ENCODE measurements at regions not wholly inside any gene's neighbourhood (a gene's known extent, or its start where the extent isn't known, plus 50 kb on each side); places are given as distances from the start of the nearest gene placed in this dataset.

GRCh38 chr7:132709971-132710567, 133.8 kb upstream of the PLXNA4 start:
- DNase-seq: peak; percentile 45
- no peak overlapping the region for H2BK120ac ChIP-seq (ENCODE audit: low read depth, low read length)
- H2AK5ac ChIP-seq (ENCODE audit: low read length): no peak overlapping the region
- WGBS (ENCODE audit: extremely low coverage, insufficient coverage, low lambda C conversion rate): no CpG with 5 or more reads among the region's 7 CpGs
- H3K36me3 ChIP-seq (ENCODE audit: control insufficient read depth, insufficient read depth, low read length): no peaks in the 10 kb centered on the region
- no peak overlapping the region for H3K23ac ChIP-seq (ENCODE audit: low read length)
- H3K4ac ChIP-seq (ENCODE audit: low read depth, low read length): no peak overlapping the region
- no peak overlapping the region for H3K4me2 ChIP-seq (ENCODE audit: low read length)
- H3K18ac ChIP-seq (ENCODE audit: low read length): no peak overlapping the region
- H2BK5ac ChIP-seq (ENCODE audit: low read length): no peak overlapping the region
- no peak overlapping the region for H3K4me3 ChIP-seq (ENCODE audit: low read length)
- H2BK15ac ChIP-seq (replicated peaks; ENCODE audit: low read depth): no peak overlapping the region
- no peak overlapping the region for H4K8ac ChIP-seq (ENCODE audit: low read depth, low read length)
- H3K79me1 ChIP-seq (ENCODE audit: low read length): no peaks in the 10 kb centered on the region
- H3K79me2 ChIP-seq (ENCODE audit: control insufficient read depth, insufficient read depth, low read length): no peaks in the 10 kb centered on the region
- no peak overlapping the region for H4K5ac ChIP-seq (ENCODE audit: low read length)
- H3K27me3 ChIP-seq (ENCODE audit: insufficient read depth, low read length, poor library complexity): no peaks in the 10 kb centered on the region
- no peak overlapping the region for H3K9ac ChIP-seq (ENCODE audit: low read length)
- H3K56ac ChIP-seq (ENCODE audit: low read length): no peak overlapping the region
- no peaks in the 10 kb centered on the region for H3K4me1 ChIP-seq (ENCODE audit: control insufficient read depth, low read depth, low read length)
- H3K27ac ChIP-seq (ENCODE audit: low read depth, low read length): no peak overlapping the region

GRCh38 chr7:132708470-132708869, 132.2 kb upstream of the PLXNA4 start:
- Histone ChIP-seq H4K8ac (ENCODE audit: low read depth, low read length) (no peak overlapping the region), H3K79me1 (ENCODE audit: low read length) (no peaks in the 10 kb centered on the region), H3K9ac (ENCODE audit: low read length) (no peak overlapping the region), H3K36me3 (ENCODE audit: control insufficient read depth, insufficient read depth, low read length) (no peaks in the 10 kb centered on the region), H4K5ac (ENCODE audit: low read length) (no peak overlapping the region), H3K27ac (ENCODE audit: low read depth, low read length) (no peak overlapping the region), H3K4me2 (ENCODE audit: low read length) (no peak overlapping the region), H3K4me1 (ENCODE audit: control insufficient read depth, low read depth, low read length) (no peaks in the 10 kb centered on the region), H3K56ac (ENCODE audit: low read length) (no peak overlapping the region), H2AK5ac (ENCODE audit: low read length) (no peak overlapping the region), H2BK15ac (replicated peaks; ENCODE audit: low read depth) (no peak overlapping the region), H2BK120ac (ENCODE audit: low read depth, low read length) (no peak overlapping the region), H3K4ac (ENCODE audit: low read depth, low read length) (no peak overlapping the region), H3K79me2 (ENCODE audit: control insufficient read depth, insufficient read depth, low read length) (no peaks in the 10 kb centered on the region), H2BK5ac (ENCODE audit: low read length) (no peak overlapping the region), H3K18ac (ENCODE audit: low read length) (no peak overlapping the region), H3K23ac (ENCODE audit: low read length) (no peak overlapping the region), H3K27me3 (ENCODE audit: insufficient read depth, low read length, poor library complexity) (no peaks in the 10 kb centered on the region), H3K4me3 (ENCODE audit: low read length) (no peak overlapping the region)
- WGBS (ENCODE audit: extremely low coverage, insufficient coverage, low lambda C conversion rate): no CpG with 5 or more reads among the region's 5 CpGs
- no peak for DNase-seq

- H3K27ac ChIP-seq (ENCODE audit: low read depth, low read length): no peak overlapping the region
- no peak overlapping the region for H3K4me2 ChIP-seq (ENCODE audit: low read length)
- no peaks in the 10 kb centered on the region for H3K36me3 ChIP-seq (ENCODE audit: control insufficient read depth, insufficient read depth, low read length)
- no peaks in the 10 kb centered on the region for H3K79me2 ChIP-seq (ENCODE audit: control insufficient read depth, insufficient read depth, low read length)
- no peak overlapping the region for H4K8ac ChIP-seq (ENCODE audit: low read depth, low read length)
- H3K4me3 ChIP-seq (ENCODE audit: low read length): no peak overlapping the region
- no peak overlapping the region for H3K9ac ChIP-seq (ENCODE audit: low read length)
- no peaks in the 10 kb centered on the region for H3K4me1 ChIP-seq (ENCODE audit: control insufficient read depth, low read depth, low read length)
- no peaks in the 10 kb centered on the region for H3K79me1 ChIP-seq (ENCODE audit: low read length)
- H3K23ac ChIP-seq (ENCODE audit: low read length): no peak overlapping the region
- no peak overlapping the region for H2BK5ac ChIP-seq (ENCODE audit: low read length)
- no peak overlapping the region for H2AK5ac ChIP-seq (ENCODE audit: low read length)
- no peak overlapping the region for H3K56ac ChIP-seq (ENCODE audit: low read length)
- no peak overlapping the region for H3K18ac ChIP-seq (ENCODE audit: low read length)
- no peaks in the 10 kb centered on the region for H3K27me3 ChIP-seq (ENCODE audit: insufficient read depth, low read length, poor library complexity)
- DNase-seq: no peak
- H3K4ac ChIP-seq (ENCODE audit: low read depth, low read length): no peak overlapping the region
- no peak overlapping the region for H2BK120ac ChIP-seq (ENCODE audit: low read depth, low read length)
- WGBS (ENCODE audit: extremely low coverage, insufficient coverage, low lambda C conversion rate): no CpG with 5 or more reads among the region's 5 CpGs
- H2BK15ac ChIP-seq (replicated peaks; ENCODE audit: low read depth): no peak overlapping the region
- H4K5ac ChIP-seq (ENCODE audit: low read length): no peak overlapping the region
Measured at GRCh38 chr7:132705146-132705545, 128.9 kb upstream of the PLXNA4 start.

DNA sequence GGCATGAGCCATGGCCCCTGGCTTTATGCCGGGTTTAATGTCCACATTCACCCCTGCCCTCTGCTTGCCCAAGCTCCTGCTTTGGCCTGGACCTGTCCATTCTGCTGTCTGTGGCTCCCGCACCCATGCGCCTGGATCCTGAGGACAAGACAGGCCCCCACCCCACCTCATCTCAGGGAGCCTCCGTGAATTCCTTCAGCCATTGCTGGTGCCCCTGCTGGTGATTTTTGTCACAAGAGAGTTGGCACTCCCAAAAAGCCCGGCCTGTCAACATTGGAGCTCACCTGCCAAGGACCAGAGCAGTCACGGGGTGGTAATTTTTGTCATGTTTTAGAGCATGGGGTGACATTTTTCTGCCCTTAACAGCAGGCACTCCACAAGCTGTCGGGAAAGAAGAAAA, 127.5 kb upstream of the PLXNA4 start:
- Histone ChIP-seq H3K4ac (ENCODE audit: low read depth, low read length) (no peak overlapping the region), H2BK5ac (ENCODE audit: low read length) (no peak overlapping the region), H3K9ac (ENCODE audit: low read length) (no peak overlapping the region), H3K56ac (ENCODE audit: low read length) (no peak overlapping the region), H3K27ac (ENCODE audit: low read depth, low read length) (no peak overlapping the region), H3K23ac (ENCODE audit: low read length) (no peak overlapping the region), H4K8ac (ENCODE audit: low read depth, low read length) (no peak overlapping the region), H3K79me2 (ENCODE audit: control insufficient read depth, insufficient read depth, low read length) (no peaks in the 10 kb centered on the region), H3K27me3 (ENCODE audit: insufficient read depth, low read length, poor library complexity) (no peaks in the 10 kb centered on the region), H3K4me3 (ENCODE audit: low read length) (no peak overlapping the region), H3K18ac (ENCODE audit: low read length) (no peak overlapping the region), H3K4me1 (ENCODE audit: control insufficient read depth, low read depth, low read length) (no peaks in the 10 kb centered on the region), H2AK5ac (ENCODE audit: low read length) (no peak overlapping the region), H3K79me1 (ENCODE audit: low read length) (no peaks in the 10 kb centered on the region), H3K36me3 (ENCODE audit: control insufficient read depth, insufficient read depth, low read length) (no peaks in the 10 kb centered on the region), H2BK120ac (ENCODE audit: low read depth, low read length) (no peak overlapping the region), H2BK15ac (replicated peaks; ENCODE audit: low read depth) (no peak overlapping the region), H4K5ac (ENCODE audit: low read length) (no peak overlapping the region), H3K4me2 (ENCODE audit: low read length) (no peak overlapping the region)
- WGBS (ENCODE audit: extremely low coverage, insufficient coverage, low lambda C conversion rate): no CpG with 5 or more reads among the region's 7 CpGs
- DNase-seq: peak; percentile 33

GRCh38 chr7:132697003-132697402, 120.7 kb upstream of the PLXNA4 start:
- Histone ChIP-seq H3K4me3 (ENCODE audit: low read length) (no peak overlapping the region), H3K18ac (ENCODE audit: low read length) (no peak overlapping the region), H3K23ac (ENCODE audit: low read length) (no peak overlapping the region), H4K5ac (ENCODE audit: low read length) (no peak overlapping the region), H2BK120ac (ENCODE audit: low read depth, low read length) (no peak overlapping the region), H3K9ac (ENCODE audit: low read length) (no peak overlapping the region), H3K56ac (ENCODE audit: low read length) (no peak overlapping the region), H4K8ac (ENCODE audit: low read depth, low read length) (no peak overlapping the region), H3K27me3 (ENCODE audit: insufficient read depth, low read length, poor library complexity) (no peaks in the 10 kb centered on the region), H3K79me1 (ENCODE audit: low read length) (no peaks in the 10 kb centered on the region), H3K79me2 (ENCODE audit: control insufficient read depth, insufficient read depth, low read length) (no peaks in the 10 kb centered on the region), H2BK15ac (replicated peaks; ENCODE audit: low read depth) (no peak overlapping the region), H3K36me3 (ENCODE audit: control insufficient read depth, insufficient read depth, low read length) (no peaks in the 10 kb centered on the region), H3K4me2 (ENCODE audit: low read length) (no peak overlapping the region), H2AK5ac (ENCODE audit: low read length) (no peak overlapping the region), H3K27ac (ENCODE audit: low read depth, low read length) (no peak overlapping the region), H3K4ac (ENCODE audit: low read depth, low read length) (no peak overlapping the region), H3K4me1 (ENCODE audit: control insufficient read depth, low read depth, low read length) (no peaks in the 10 kb centered on the region), H2BK5ac (ENCODE audit: low read length) (no peak overlapping the region)
- no peak for DNase-seq
- no CpG with 5 or more reads among the region's 4 CpGs for WGBS (ENCODE audit: extremely low coverage, insufficient coverage, low lambda C conversion rate)

DNA sequence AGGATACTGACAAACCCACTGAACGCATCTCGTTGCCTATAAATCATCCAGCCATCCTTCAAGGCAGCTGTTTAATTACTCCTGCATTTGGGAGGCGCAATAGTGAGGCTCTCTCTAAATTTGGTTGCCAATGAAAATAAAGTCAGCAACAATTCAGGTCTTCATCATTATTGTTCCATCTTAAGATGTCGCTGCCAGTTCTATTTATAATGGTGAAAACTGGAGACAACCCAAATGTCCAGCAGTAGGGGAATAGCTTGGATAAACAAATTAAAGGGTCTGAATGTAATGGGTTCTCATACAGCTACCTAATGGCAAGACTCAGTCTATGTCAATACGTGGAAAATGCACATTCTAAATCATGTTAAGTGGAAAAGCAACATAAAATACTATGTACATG, 120.1 kb upstream of the PLXNA4 start:
- no peak overlapping the region for H4K8ac ChIP-seq (ENCODE audit: low read depth, low read length)
- H3K27ac ChIP-seq (ENCODE audit: low read depth, low read length): no peak overlapping the region
- H2BK5ac ChIP-seq (ENCODE audit: low read length): no peak overlapping the region
- no peak overlapping the region for H2BK120ac ChIP-seq (ENCODE audit: low read depth, low read length)
- no peak overlapping the region for H3K4ac ChIP-seq (ENCODE audit: low read depth, low read length)
- no CpG with 5 or more reads among the region's 5 CpGs for WGBS (ENCODE audit: extremely low coverage, insufficient coverage, low lambda C conversion rate)
- no peak overlapping the region for H3K4me3 ChIP-seq (ENCODE audit: low read length)
- H3K18ac ChIP-seq (ENCODE audit: low read length): no peak overlapping the region
- no peaks in the 10 kb centered on the region for H3K27me3 ChIP-seq (ENCODE audit: insufficient read depth, low read length, poor library complexity)
- no peaks in the 10 kb centered on the region for H3K79me2 ChIP-seq (ENCODE audit: control insufficient read depth, insufficient read depth, low read length)
- H3K9ac ChIP-seq (ENCODE audit: low read length): no peak overlapping the region
- H2BK15ac ChIP-seq (replicated peaks; ENCODE audit: low read depth): no peak overlapping the region
- no peak for DNase-seq
- H3K23ac ChIP-seq (ENCODE audit: low read length): no peak overlapping the region
- no peaks in the 10 kb centered on the region for H3K36me3 ChIP-seq (ENCODE audit: control insufficient read depth, insufficient read depth, low read length)
- H4K5ac ChIP-seq (ENCODE audit: low read length): no peak overlapping the region
- H3K56ac ChIP-seq (ENCODE audit: low read length): no peak overlapping the region
- no peaks in the 10 kb centered on the region for H3K4me1 ChIP-seq (ENCODE audit: control insufficient read depth, low read depth, low read length)
- H3K4me2 ChIP-seq (ENCODE audit: low read length): no peak overlapping the region
- H3K79me1 ChIP-seq (ENCODE audit: low read length): no peaks in the 10 kb centered on the region
- H2AK5ac ChIP-seq (ENCODE audit: low read length): no peak overlapping the region

Measured in mesendoderm (in vitro differentiated cells).